K562 (cell line): ENCODE measurements at regions not wholly inside any gene's neighbourhood (a gene's known extent, or its start where the extent isn't known, plus 50 kb on each side); places are given as distances from the start of the nearest gene placed in this dataset.

Experiments
- ATAC-seq: fragments of 200-7000 bp; cut with Tn5 transposase; 3 replicates; pipeline ENCODE4 v1.9.1; 2020; ENCODE audit warnings: moderate library complexity
- BruUV-seq: library from RNA; stranded (reverse); fragments of 400-500 nt; replicated peaks from 2 replicates; lab custom pipeline; 2021; lab: Mats Ljungman, UMichigan
- CTCF ChIA-PET: fragments of 300-600 bp; formaldehyde crosslinking; extraction: SDS; loops from one replicate; lab custom pipeline; 2021; ENCODE audit warnings: low intra/inter-chr PET ratio; lab: Yijun Ruan, JAX
- POLR2A ChIA-PET: fragments of 300-600, 350-650 bp; sonication (Branson Sonifier 250); formaldehyde crosslinking; extraction: SDS; loops from one replicate; lab custom pipeline; 2021; ENCODE audit warnings: antibody characterized with exemption, inconsistent platforms; lab: Yijun Ruan, JAX
- DNase-seq, 4 experiments: peaks; one replicate each; pipeline versions ENCODE4 v3.0.0 to v3.0.0-alpha.2; 2011 to 2018; ENCODE audit warnings: low spot score in 3 of 4, mixed read lengths in 3 of 4; ENCODE audit errors: extremely low read depth in 1 of 4
- FAIRE-seq: peaks from 2 replicates; lab custom pipeline; 2011; peaks lifted over from hg19 to GRCh38; lab: Jason Lieb, UNC
- H2AFZ ChIP-seq: 2 replicates; pipeline ENCODE4 v1.6.0; 2011; ENCODE audit warnings: low read depth, low read length, control low read depth, inconsistent platforms
- H3K27ac ChIP-seq: fragments of 200-600 bp; 3 replicates; pipeline ENCODE4 v1.8.0; 2011; ENCODE audit warnings: low read depth, mild to moderate bottlenecking, control low read depth, inconsistent platforms, low read length, moderate library complexity, mixed read lengths; ENCODE audit errors: extremely low read depth
- H3K27me3 ChIP-seq, 2 experiments: fragments of 300-600 bp in 1 of 2; 2 replicates in 1 of 2; 3 replicates in 1 of 2; pipeline versions ENCODE4 v1.6.0 to v1.8.0; 2011; ENCODE audit warnings: inconsistent platforms in 2 of 2, low read length in 2 of 2, mild to moderate bottlenecking in 1 of 2, mixed read lengths in 1 of 2, moderate library complexity in 1 of 2; ENCODE audit not compliant: control insufficient read depth in 2 of 2, insufficient read depth in 2 of 2
- H3K36me3 ChIP-seq: fragments of 300-600 bp; 3 replicates; pipeline ENCODE4 v1.8.0; 2011; ENCODE audit warnings: mild to moderate bottlenecking, low read length, inconsistent platforms; ENCODE audit not compliant: control insufficient read depth, insufficient read depth
- H3K4me1 ChIP-seq, 2 experiments: fragments of 200-600 bp in 1 of 2; replicated peaks in 1 of 2; 2 replicates in 1 of 2; 3 replicates in 1 of 2; pipeline versions ENCODE4 v1.5.1 to v1.8.0; 2011; ENCODE audit warnings: inconsistent platforms in 2 of 2, low read length in 2 of 2, mild to moderate bottlenecking in 1 of 2, mixed read lengths in 1 of 2, moderate library complexity in 1 of 2; ENCODE audit not compliant: control insufficient read depth in 2 of 2, insufficient read depth in 2 of 2
- H3K4me2 ChIP-seq: 2 replicates; pipeline ENCODE4 v1.6.1; 2011; ENCODE audit warnings: low read length, control low read depth, inconsistent platforms, mixed read lengths; ENCODE audit not compliant: insufficient read depth
- H3K4me3 ChIP-seq: fragments of 200-600 bp; sonication (generic), shearing (Covaris generic); 2 replicates; pipeline ENCODE4 v1.5.1; 2016; ENCODE audit warnings: control low read depth, inconsistent platforms
- H3K79me2 ChIP-seq: fragments of 200-600 bp; 3 replicates; pipeline ENCODE4 v1.8.0; 2011; ENCODE audit warnings: low read length, inconsistent platforms; ENCODE audit not compliant: control insufficient read depth, insufficient read depth
- H3K9ac ChIP-seq, 2 experiments: 2 replicates each; pipeline versions ENCODE4 v1.6.0 to v1.6.1; 2011; ENCODE audit warnings: low read depth in 2 of 2, low read length in 2 of 2, control low read depth in 1 of 2, inconsistent platforms in 1 of 2, mild to moderate bottlenecking in 1 of 2, mixed read lengths in 1 of 2; ENCODE audit not compliant: insufficient read depth in 1 of 2
- H3K9me1 ChIP-seq: one replicate; pipeline ENCODE4 v1.6.0; 2011; ENCODE audit warnings: inconsistent platforms, mild to moderate bottlenecking, low read length, moderate library complexity; ENCODE audit not compliant: control insufficient read depth, insufficient read depth
- H3K9me3 ChIP-seq: replicated peaks from 2 replicates; pipeline ENCODE4 v1.5.1; 2011; ENCODE audit warnings: low read depth, low read length, inconsistent platforms; ENCODE audit not compliant: control insufficient read depth, insufficient read depth
- H4K20me1 ChIP-seq: replicated peaks from 2 replicates; pipeline ENCODE4 v1.6.1; 2011; ENCODE audit warnings: low read length, inconsistent platforms, mixed read lengths; ENCODE audit not compliant: control insufficient read depth, insufficient read depth
- BACH1 ChIP-seq: fragments of 200-800 bp; sonication (Bioruptor generic); IDR thresholded peaks from 2 replicates; pipeline ENCODE4 v1.6.1; 2016; ENCODE audit warnings: missing genetic modification characterization, missing compliant biosample characterization
- C11orf30 ChIP-seq: fragments of 450-650 bp; IDR thresholded peaks from 2 replicates; pipeline ENCODE4 v1.6.1; 2016; ENCODE audit warnings: low read depth, mild to moderate bottlenecking
- MAFF ChIP-seq: IDR thresholded peaks from 2 replicates; pipeline ENCODE4 v1.6.1; 2012; ENCODE audit warnings: low read length, improper control_type of control experiment
- MAFG ChIP-seq: fragments of 450-650 bp; conservative IDR thresholded peaks from 2 replicates; pipeline ENCODE4 v1.6.1; 2016; ENCODE audit warnings: missing genetic modification characterization, missing compliant biosample characterization
- MAFK ChIP-seq: IDR thresholded peaks from 2 replicates; pipeline ENCODE4 v1.6.1; 2011; ENCODE audit warnings: low read length, improper control_type of control experiment
- NFE2 ChIP-seq: IDR thresholded peaks from 2 replicates; pipeline ENCODE4 v1.6.1; 2014; ENCODE audit warnings: antibody characterized with exemption, low read depth
- NFE2L1 ChIP-seq: fragments of 450-650 bp; IDR thresholded peaks from 2 replicates; pipeline ENCODE4 v1.6.1; 2016; ENCODE audit warnings: missing genetic modification characterization, low read depth, mild to moderate bottlenecking, missing compliant biosample characterization, moderate library complexity, borderline replicate concordance
- SPI1 ChIP-seq: IDR thresholded peaks from 2 replicates; pipeline ENCODE4 v1.6.1; 2011; ENCODE audit warnings: low read depth, low read length, control low read depth, borderline replicate concordance
- SREBF2 ChIP-seq: sonication (generic); formaldehyde crosslinking; IDR thresholded peaks from 2 replicates; pipeline ENCODE4 v1.4.0; 2020; ENCODE audit warnings: mild to moderate bottlenecking, missing genetic modification reagents
- ZNF143 ChIP-seq: sonication (generic); formaldehyde crosslinking; IDR thresholded peaks from 2 replicates; pipeline ENCODE4 v1.9.0; 2022; ENCODE audit warnings: mild to moderate bottlenecking, missing genetic modification reagents
- ZNF316 ChIP-seq: fragments of 450-650 bp; IDR thresholded peaks from 2 replicates; pipeline ENCODE4 v1.6.1; 2016
- WGBS: fragments of 100-300 bp; shearing (Covaris generic); methylation state at CpG from one replicate; pipeline ENCODE4 v1.1.6; 2016; ENCODE audit warnings: low coverage, mixed read lengths; ENCODE audit not compliant: insufficient coverage; ENCODE audit errors: missing lambda C conversion rate; 5-methylcytosine and 5-hydroxymethylcytosine counted together
- in situ Hi-C: fragments of 300-500 bp; cut with MboI; formaldehyde crosslinking; loops from 4 replicates; pipeline ENCODE4 v1.15.0; 2018; ENCODE audit warnings: inconsistent platforms, mixed read lengths
- intact Hi-C: fragments of 100-400 bp; cut with micrococcal nuclease; formaldehyde crosslinking; loops from 2 replicates; pipeline ENCODE4 v1.14.2; 2022

DNA sequence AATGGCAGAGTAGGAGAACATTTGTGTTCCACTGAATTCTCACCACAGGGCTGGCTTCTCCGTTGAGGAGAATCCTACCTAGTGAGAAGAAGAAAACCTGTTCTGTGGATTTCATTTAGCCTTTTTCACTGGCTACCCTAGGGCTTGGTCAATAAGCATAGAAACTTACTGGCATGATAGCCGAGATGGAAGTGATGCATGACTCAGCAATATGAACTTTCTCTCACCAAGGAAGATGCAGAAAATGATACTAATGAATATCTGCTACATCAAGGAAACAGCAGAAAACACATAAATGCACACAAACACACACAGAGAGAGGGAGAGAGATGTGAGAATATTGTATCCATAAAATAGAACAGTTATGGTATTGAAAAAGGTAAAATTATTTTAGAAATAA, 216.3 kb downstream of the HHIP start:
- no peaks in the 10 kb centered on the region for H3K9me3 ChIP-seq
- ATAC-seq (no peak), DNase-seq (peak in 1 of 4 experiments; percentile 2), FAIRE-seq (peak; percentile 49)
- H4K20me1 ChIP-seq: no peaks in the 10 kb centered on the region
- intact Hi-C loops (no loop called here), in situ Hi-C loops (no loop called here)
- no peaks in the 10 kb centered on the region for H3K79me2 ChIP-seq
- H3K4me1 ChIP-seq: no peaks in the 10 kb centered on the region
- H3K9ac ChIP-seq: no peak overlapping the region
- BruUV-seq: no TSS peak
- ChIA-PET CTCF (no interaction called here), POLR2A (no interaction called here)
- H3K27me3 ChIP-seq: no peaks in the 10 kb centered on the region
- WGBS: 4% methylated on average over 2 of the region's 2 CpGs
- no peak overlapping the region for H3K4me2 ChIP-seq
- no peak overlapping the region for H3K27ac ChIP-seq
- H3K4me3 ChIP-seq: no peak overlapping the region
- no peaks in the 10 kb centered on the region for H3K9me1 ChIP-seq
- H2AFZ ChIP-seq: no peak overlapping the region
- no peaks in the 10 kb centered on the region for H3K36me3 ChIP-seq
- TF ChIP-seq SREBF2 (CRISPR knock-in tag): no peak
- peak; percentile 80 for TF ChIP-seq C11orf30
- peak; percentile 91 for TF ChIP-seq NFE2
- TF ChIP-seq ZNF143 (CRISPR knock-in tag): no peak
- peak; percentile 87 for TF ChIP-seq MAFG (tag)
- no peak for TF ChIP-seq SPI1
- TF ChIP-seq MAFF: peak; percentile 87
- TF ChIP-seq ZNF316: peak; percentile 87
- TF ChIP-seq BACH1 (tag): peak; percentile 36; the same call in 1 of the 2 replicates
- peak; percentile 70; the same call in 1 of the 2 replicates for TF ChIP-seq MAFK
- peak; percentile 63 for TF ChIP-seq NFE2L1
- TF ChIP-seq, all 486 proteins: peak for 8
